ENCODE measurements at regions not wholly inside any gene's neighbourhood (a gene's known extent, or its start where the extent isn't known, plus 50 kb on each side); places are given as distances from the start of the nearest gene placed in this dataset.
A peak's percentile ranks its signal among the peaks of the same experiment; 100 is the strongest.
"Not testable (repeated sequence)": the region's sequence is repeated elsewhere in the genome, so short reads cannot be mapped to it uniquely, and the experiment has no call there.

DNA sequence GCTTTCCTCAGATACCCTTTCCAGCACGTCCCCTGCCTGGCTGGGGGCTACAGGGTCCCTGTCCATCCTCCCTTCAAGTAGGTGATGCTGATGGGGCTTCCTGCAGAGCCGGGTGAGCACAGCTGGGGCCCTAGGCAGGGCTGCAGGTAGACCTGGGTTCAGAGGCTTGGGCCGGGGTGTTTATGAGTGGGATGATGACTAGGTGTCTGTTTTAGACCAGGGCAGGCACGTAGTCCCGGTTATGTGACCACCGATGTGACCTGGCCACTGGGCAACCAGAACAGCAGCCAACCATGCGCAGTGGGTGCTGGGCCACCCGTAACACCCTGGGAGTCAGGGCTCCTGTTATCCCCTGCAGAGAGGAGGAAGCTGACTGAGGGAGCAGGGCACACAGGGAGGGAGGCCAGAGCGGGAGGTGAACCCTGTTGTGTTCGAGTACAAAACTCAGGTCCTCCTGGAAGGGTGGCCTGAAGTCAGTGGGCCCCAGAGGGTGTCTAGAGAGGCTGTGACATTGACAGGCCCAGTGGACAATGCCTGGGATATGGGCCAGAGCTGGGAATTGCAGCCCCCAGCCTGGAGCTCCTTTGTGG, 101.6 kb downstream of the PLXNA1 start:
- H3K27ac ChIP-seq = no peak overlapping the region

GRCh38 chr3:127085576-127085975, 102.7 kb downstream of the PLXNA1 start:
- no peaks in the 10 kb centered on the region for H4K20me1 ChIP-seq (ENCODE audit: low read depth)
- no peak overlapping the region for H3K4me2 ChIP-seq
- H3K79me2 ChIP-seq (ENCODE audit: low read depth) = no peaks in the 10 kb centered on the region
- no peak for DNase-seq (ENCODE audit: low spot score)
- Mint-ChIP-seq H3K4me1 (peaks cover 24% of the 10 kb centered on the region), H3K4me3 (no peak overlapping the region), H3K36me3 (no peaks in the 10 kb centered on the region), H3K9me3 (peaks cover 4% of the 10 kb centered on the region), H3K27ac (no peak overlapping the region), H3K27me3 (ENCODE audit: insufficient read depth, low read depth) (peaks cover 15% of the 10 kb centered on the region)
- no peaks in the 10 kb centered on the region for H3K36me3 ChIP-seq
- no peak overlapping the region for H2AFZ ChIP-seq (replicated peaks)
- no peak overlapping the region for H3K4me3 ChIP-seq
- no peak overlapping the region for H3K9ac ChIP-seq
- H3K27me3 ChIP-seq = no peaks in the 10 kb centered on the region
- H3F3A ChIP-seq (ENCODE audit: low read depth) = no peaks in the 10 kb centered on the region
- no peaks in the 10 kb centered on the region for H3K9me3 ChIP-seq (ENCODE audit: low read depth)
- no peak overlapping the region for H3K27ac ChIP-seq
- H3K4me1 ChIP-seq = no peaks in the 10 kb centered on the region
- TF ChIP-seq EZH2 (IDR thresholded peaks at IDR 0.05) = no peak
- TF ChIP-seq, protein P1, sequence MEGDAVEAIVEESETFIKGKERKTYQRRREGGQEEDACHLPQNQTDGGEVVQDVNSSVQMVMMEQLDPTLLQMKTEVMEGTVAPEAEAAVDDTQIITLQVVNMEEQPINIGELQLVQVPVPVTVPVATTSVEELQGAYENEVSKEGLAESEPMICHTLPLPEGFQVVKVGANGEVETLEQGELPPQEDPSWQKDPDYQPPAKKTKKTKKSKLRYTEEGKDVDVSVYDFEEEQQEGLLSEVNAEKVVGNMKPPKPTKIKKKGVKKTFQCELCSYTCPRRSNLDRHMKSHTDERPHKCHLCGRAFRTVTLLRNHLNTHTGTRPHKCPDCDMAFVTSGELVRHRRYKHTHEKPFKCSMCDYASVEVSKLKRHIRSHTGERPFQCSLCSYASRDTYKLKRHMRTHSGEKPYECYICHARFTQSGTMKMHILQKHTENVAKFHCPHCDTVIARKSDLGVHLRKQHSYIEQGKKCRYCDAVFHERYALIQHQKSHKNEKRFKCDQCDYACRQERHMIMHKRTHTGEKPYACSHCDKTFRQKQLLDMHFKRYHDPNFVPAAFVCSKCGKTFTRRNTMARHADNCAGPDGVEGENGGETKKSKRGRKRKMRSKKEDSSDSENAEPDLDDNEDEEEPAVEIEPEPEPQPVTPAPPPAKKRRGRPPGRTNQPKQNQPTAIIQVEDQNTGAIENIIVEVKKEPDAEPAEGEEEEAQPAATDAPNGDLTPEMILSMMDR (IDR thresholded peaks at IDR 0.05) = no peak
- no peak for TF ChIP-seq EZH2phosphoT487 (IDR thresholded peaks at IDR 0.05)

More for the DNA sequence above, 101.6 kb downstream of the PLXNA1 start:
- Mint-ChIP-seq H3K4me3 (no peak overlapping the region), H3K27ac (peak overlapping the region; percentile 95), H3K9me3 (peaks cover 4% of the 10 kb centered on the region), H3K27me3 (ENCODE audit: insufficient read depth, low read depth) (peaks cover 21% of the 10 kb centered on the region), H3K36me3 (no peaks in the 10 kb centered on the region), H3K4me1 (peaks cover 20% of the 10 kb centered on the region)
- no peaks in the 10 kb centered on the region for H4K20me1 ChIP-seq (ENCODE audit: low read depth)
- no peak overlapping the region for H3K9ac ChIP-seq
- H3K4me1 ChIP-seq = no peaks in the 10 kb centered on the region
- no peaks in the 10 kb centered on the region for H3K79me2 ChIP-seq (ENCODE audit: low read depth)
- TF ChIP-seq EZH2 (IDR thresholded peaks at IDR 0.05) (no peak), EZH2phosphoT487 (IDR thresholded peaks at IDR 0.05) (no peak)
- TF ChIP-seq, protein P1 (IDR thresholded peaks at IDR 0.05) = no peak
- no peak overlapping the region for H2AFZ ChIP-seq (replicated peaks)
- no peak overlapping the region for H3K4me3 ChIP-seq
- no peaks in the 10 kb centered on the region for H3F3A ChIP-seq (ENCODE audit: low read depth)
- no peaks in the 10 kb centered on the region for H3K27me3 ChIP-seq
- no peaks in the 10 kb centered on the region for H3K36me3 ChIP-seq
- DNase-seq (ENCODE audit: low spot score) = no peak
- no peak overlapping the region for H3K4me2 ChIP-seq
- H3K9me3 ChIP-seq (ENCODE audit: low read depth) = no peaks in the 10 kb centered on the region

GRCh38 chr3:127086591-127086990, 103.7 kb downstream of the PLXNA1 start:
- H3K4me1 ChIP-seq; H3K4me3 ChIP-seq; H3K9me3 Mint-ChIP-seq; H3K36me3 Mint-ChIP-seq; H3K36me3 ChIP-seq; H3K4me3 Mint-ChIP-seq; H3K79me2 ChIP-seq (ENCODE audit: low read depth); H3K27ac ChIP-seq; DNase-seq (ENCODE audit: low spot score); H4K20me1 ChIP-seq (ENCODE audit: low read depth); H3F3A ChIP-seq (ENCODE audit: low read depth); H3K9me3 ChIP-seq (ENCODE audit: low read depth); H3K4me2 ChIP-seq; H2AFZ ChIP-seq (replicated peaks); H3K9ac ChIP-seq; H3K27me3 ChIP-seq: not testable (repeated sequence)
- peaks cover 13% of the 10 kb centered on the region for H3K27me3 Mint-ChIP-seq (ENCODE audit: insufficient read depth, low read depth)
- H3K4me1 Mint-ChIP-seq = peaks cover 28% of the 10 kb centered on the region
- peak overlapping the region; percentile 44 for H3K27ac Mint-ChIP-seq

DNA sequence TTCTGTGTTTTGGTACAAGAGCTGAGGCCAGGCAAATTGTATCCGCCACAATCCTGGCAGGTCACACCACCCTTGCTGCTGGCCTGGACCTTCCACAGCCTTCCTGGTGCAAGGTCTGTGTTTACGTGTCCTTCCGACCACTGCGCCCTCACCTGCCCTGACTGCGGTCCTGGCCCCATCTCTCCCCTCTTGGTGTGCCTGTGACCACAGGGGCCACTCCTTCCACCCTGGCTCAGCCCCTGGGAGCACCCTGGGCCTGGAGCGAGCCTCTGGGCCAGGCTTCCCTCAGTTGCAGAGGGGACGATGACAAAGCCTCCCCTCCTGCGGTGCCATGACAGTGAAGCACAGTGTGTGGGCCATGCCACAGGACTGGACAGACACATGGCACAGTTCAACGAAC, 104.5 kb downstream of the PLXNA1 start:
- H3K79me2 ChIP-seq (ENCODE audit: low read depth) = no peaks in the 10 kb centered on the region
- no peaks in the 10 kb centered on the region for H3F3A ChIP-seq (ENCODE audit: low read depth)
- H3K4me1 ChIP-seq = peaks cover 1% of the 10 kb centered on the region
- no peak overlapping the region for H3K27ac ChIP-seq
- peaks cover 35% of the 10 kb centered on the region for H3K4me1 Mint-ChIP-seq
- no peak overlapping the region for H3K27ac Mint-ChIP-seq
- H3K9ac ChIP-seq = no peak overlapping the region
- TF ChIP-seq, protein P1 (IDR thresholded peaks at IDR 0.05) = no peak
- TF ChIP-seq EZH2 (IDR thresholded peaks at IDR 0.05) (no peak), EZH2phosphoT487 (IDR thresholded peaks at IDR 0.05) (no peak)
- no peak overlapping the region for H3K4me3 ChIP-seq
- no peaks in the 10 kb centered on the region for H3K27me3 ChIP-seq
- H2AFZ ChIP-seq (replicated peaks) = no peak overlapping the region
- no peaks in the 10 kb centered on the region for H3K36me3 ChIP-seq
- no peak overlapping the region for H3K4me2 ChIP-seq
- H3K4me3 Mint-ChIP-seq = no peak overlapping the region
- no peaks in the 10 kb centered on the region for H3K9me3 ChIP-seq (ENCODE audit: low read depth)
- H3K36me3 Mint-ChIP-seq = no peaks in the 10 kb centered on the region
- no peaks in the 10 kb centered on the region for H4K20me1 ChIP-seq (ENCODE audit: low read depth)
- H3K27me3 Mint-ChIP-seq (ENCODE audit: insufficient read depth, low read depth) = peaks cover 17% of the 10 kb centered on the region
- peaks cover 4% of the 10 kb centered on the region for H3K9me3 Mint-ChIP-seq
- no peak for DNase-seq (ENCODE audit: low spot score)
